ENCODE measurements at regions not wholly inside any gene's neighbourhood (a gene's known extent, or its start where the extent isn't known, plus 50 kb on each side); places are given as distances from the start of the nearest gene placed in this dataset.
"Not testable (repeated sequence)": the region's sequence is repeated elsewhere in the genome, so short reads cannot be mapped to it uniquely, and the experiment has no call there.

- not testable (repeated sequence) for H3K79me2 ChIP-seq (ENCODE audit: insufficient read depth, low read length); H3K4me3 Mint-ChIP-seq; H3T11ph ChIP-seq (ENCODE audit: low read length); H4K20me1 ChIP-seq (ENCODE audit: control insufficient read depth, insufficient read depth, insufficient read length); H2BK20ac ChIP-seq (ENCODE audit: low read depth, low read length, poor library complexity, severe bottlenecking); H2BK15ac ChIP-seq (ENCODE audit: low read depth, low read length); H2BK120ac ChIP-seq (ENCODE audit: low read depth, low read length, poor library complexity, severe bottlenecking); H4K8ac ChIP-seq (replicated peaks; ENCODE audit: insufficient read length, low read depth, low read length); H2BK5ac ChIP-seq (ENCODE audit: insufficient read length, low read length); H2BK12ac ChIP-seq (ENCODE audit: insufficient read length, low read depth, low read length); H2AK5ac ChIP-seq (ENCODE audit: insufficient read length, low read length); H3K4me2 ChIP-seq (ENCODE audit: insufficient read depth, insufficient read length, low read length); H3K4me1 ChIP-seq (ENCODE audit: insufficient read depth, low read length); H3K27me3 ChIP-seq (ENCODE audit: insufficient read depth, low read length); H3K4me1 Mint-ChIP-seq; H2AFZ ChIP-seq (ENCODE audit: low read length); H3K79me1 ChIP-seq (ENCODE audit: insufficient read depth, low read depth, low read length, poor library complexity, severe bottlenecking); H3K27ac ChIP-seq (ENCODE audit: insufficient read length, low read depth, low read length); H3K14ac ChIP-seq (ENCODE audit: insufficient read depth, low read length); H3K27ac Mint-ChIP-seq; H3K23me2 ChIP-seq (ENCODE audit: insufficient read length, low read depth, low read length, poor library complexity, severe bottlenecking); H4K5ac ChIP-seq (ENCODE audit: insufficient read length, low read depth, low read length); H3K23ac ChIP-seq (ENCODE audit: insufficient read length, low read depth, low read length); H4K91ac ChIP-seq (ENCODE audit: insufficient read length, low read depth, low read length); H3K9ac ChIP-seq (ENCODE audit: extremely low read depth, insufficient read length, low read length); H3K27me3 Mint-ChIP-seq (ENCODE audit: low read depth); H3K4ac ChIP-seq (ENCODE audit: low read depth, low read length); H3K18ac ChIP-seq (ENCODE audit: insufficient read length, low read depth, low read length); H3K56ac ChIP-seq (ENCODE audit: insufficient read length, low read depth, low read length)
- peak; percentile 60 for DNase-seq
- peaks cover 0 to 10% (median 10%) of the 10 kb centered on the region in 3 experiments; a peak in 6 of 7 replicates for H3K36me3 Mint-ChIP-seq (ENCODE audit: insufficient read depth in 1 of 3, low read depth in 3 of 3)
- no CpG with 5 or more reads among the region's 7 CpGs for WGBS (ENCODE audit: extremely low coverage, insufficient read length, low lambda C conversion rate)
- peaks cover 77 to 91% of the 10 kb centered on the region in 2 experiments for H3K9me3 Mint-ChIP-seq
- peaks cover 20% of the 10 kb centered on the region for H3K9me3 ChIP-seq (ENCODE audit: control insufficient read depth, low read depth, low read length)
- TF ChIP-seq, protein P1, sequence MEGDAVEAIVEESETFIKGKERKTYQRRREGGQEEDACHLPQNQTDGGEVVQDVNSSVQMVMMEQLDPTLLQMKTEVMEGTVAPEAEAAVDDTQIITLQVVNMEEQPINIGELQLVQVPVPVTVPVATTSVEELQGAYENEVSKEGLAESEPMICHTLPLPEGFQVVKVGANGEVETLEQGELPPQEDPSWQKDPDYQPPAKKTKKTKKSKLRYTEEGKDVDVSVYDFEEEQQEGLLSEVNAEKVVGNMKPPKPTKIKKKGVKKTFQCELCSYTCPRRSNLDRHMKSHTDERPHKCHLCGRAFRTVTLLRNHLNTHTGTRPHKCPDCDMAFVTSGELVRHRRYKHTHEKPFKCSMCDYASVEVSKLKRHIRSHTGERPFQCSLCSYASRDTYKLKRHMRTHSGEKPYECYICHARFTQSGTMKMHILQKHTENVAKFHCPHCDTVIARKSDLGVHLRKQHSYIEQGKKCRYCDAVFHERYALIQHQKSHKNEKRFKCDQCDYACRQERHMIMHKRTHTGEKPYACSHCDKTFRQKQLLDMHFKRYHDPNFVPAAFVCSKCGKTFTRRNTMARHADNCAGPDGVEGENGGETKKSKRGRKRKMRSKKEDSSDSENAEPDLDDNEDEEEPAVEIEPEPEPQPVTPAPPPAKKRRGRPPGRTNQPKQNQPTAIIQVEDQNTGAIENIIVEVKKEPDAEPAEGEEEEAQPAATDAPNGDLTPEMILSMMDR (conservative IDR thresholded peaks at IDR 0.05): peak; percentile 12; the same call in 1 of the 3 replicates
Measured at GRCh38 chrX:76924616-76925015, 497.1 kb downstream of the MAGEE1 start.

Data from H9 (cell line).